Mesenchymal stem cell (in vitro differentiated cells and primary cell): ENCODE measurements at regions not wholly inside any gene's neighbourhood (a gene's known extent, or its start where the extent isn't known, plus 50 kb on each side); places are given as distances from the start of the nearest gene placed in this dataset.
"Not testable (repeated sequence)": the region's sequence is repeated elsewhere in the genome, so short reads cannot be mapped to it uniquely, and the experiment has no call there.

Source experiments
- DNase-seq: peaks from one replicate; pipeline ENCODE4 v3.0.0-alpha.2; 2013
- H2AFZ ChIP-seq: one replicate; pipeline ENCODE4 v1.6.1; 2013; ENCODE audit warnings: low read depth, mild to moderate bottlenecking, control low read depth, inconsistent platforms, low read length, moderate library complexity
- H2AK5ac ChIP-seq: 2 replicates; pipeline ENCODE4 v1.6.1; 2013; ENCODE audit warnings: low read length, moderate library complexity, mild to moderate bottlenecking, inconsistent platforms; ENCODE audit not compliant: severe bottlenecking
- H2BK120ac ChIP-seq: one replicate; pipeline ENCODE4 v1.6.1; 2013; ENCODE audit warnings: low read depth, mild to moderate bottlenecking, inconsistent platforms, low read length, moderate library complexity
- H2BK12ac ChIP-seq, 2 experiments: one replicate each; pipeline ENCODE4 v1.6.1; 2013; ENCODE audit warnings: inconsistent platforms in 2 of 2, low read length in 2 of 2, mild to moderate bottlenecking in 2 of 2, moderate library complexity in 2 of 2, control low read depth in 1 of 2
- H2BK15ac ChIP-seq: one replicate; pipeline ENCODE4 v1.6.1; 2013; ENCODE audit warnings: mild to moderate bottlenecking, low read depth, inconsistent platforms; ENCODE audit not compliant: poor library complexity, severe bottlenecking
- H2BK5ac ChIP-seq: 2 replicates; pipeline ENCODE4 v1.6.1; 2013; ENCODE audit warnings: low read depth, mild to moderate bottlenecking, low read length, control low read depth, inconsistent platforms; ENCODE audit not compliant: poor library complexity, severe bottlenecking
- H3K14ac ChIP-seq, 2 experiments: one replicate each; pipeline ENCODE4 v1.6.1; 2013; ENCODE audit warnings: inconsistent platforms in 2 of 2, low read length in 2 of 2, control low read depth in 1 of 2, mild to moderate bottlenecking in 1 of 2, moderate library complexity in 1 of 2
- H3K18ac ChIP-seq, 2 experiments: one replicate each; pipeline ENCODE4 v1.6.1; 2013; ENCODE audit warnings: inconsistent platforms in 2 of 2, low read length in 2 of 2, control low read depth in 1 of 2, low read depth in 1 of 2, mild to moderate bottlenecking in 1 of 2
- H3K23ac ChIP-seq, 2 experiments: one replicate each; pipeline ENCODE4 v1.6.1; 2013; ENCODE audit warnings: inconsistent platforms in 2 of 2, low read length in 2 of 2, mild to moderate bottlenecking in 2 of 2, moderate library complexity in 2 of 2, control low read depth in 1 of 2
- H3K27ac ChIP-seq: 2 replicates; pipeline ENCODE4 v1.5.1; 2013; ENCODE audit warnings: mild to moderate bottlenecking, moderate library complexity, low read length, control low read depth, inconsistent platforms; ENCODE audit not compliant: poor library complexity, severe bottlenecking
- H3K27me3 ChIP-seq, 2 experiments: 2 replicates each; pipeline versions ENCODE4 v1.6.1 to v1.7.0; 2013; ENCODE audit warnings: low read length in 2 of 2, mild to moderate bottlenecking in 2 of 2, moderate library complexity in 2 of 2, control low read depth in 1 of 2, inconsistent platforms in 1 of 2; ENCODE audit not compliant: control insufficient read depth in 1 of 2, insufficient read depth in 1 of 2
- H3K36me3 ChIP-seq, 2 experiments: 2 replicates each; pipeline versions ENCODE4 v1.6.1 to v1.7.0; 2013; ENCODE audit warnings: low read length in 2 of 2, control low read depth in 1 of 2, inconsistent platforms in 1 of 2, low read depth in 1 of 2, mild to moderate bottlenecking in 1 of 2; ENCODE audit not compliant: insufficient read depth in 2 of 2, control insufficient read depth in 1 of 2
- H3K4ac ChIP-seq, 2 experiments: one replicate each; pipeline ENCODE4 v1.6.1; 2013; ENCODE audit warnings: inconsistent platforms in 2 of 2, low read length in 2 of 2, mild to moderate bottlenecking in 2 of 2, moderate library complexity in 2 of 2, control low read depth in 1 of 2, low read depth in 1 of 2
- H3K4me1 ChIP-seq: 2 replicates; pipeline ENCODE4 v1.6.1; 2013; ENCODE audit warnings: low read depth, low read length, control low read depth; ENCODE audit not compliant: control insufficient read depth, insufficient read depth
- H3K4me2 ChIP-seq: 2 replicates; pipeline ENCODE4 v1.6.1; 2013; ENCODE audit warnings: low read length, mild to moderate bottlenecking, inconsistent platforms; ENCODE audit not compliant: poor library complexity, severe bottlenecking
- H3K4me3 ChIP-seq, 2 experiments: 2 replicates each; pipeline versions ENCODE4 v1.5.1 to v1.7.0; 2013; ENCODE audit warnings: low read length in 2 of 2, mild to moderate bottlenecking in 2 of 2, control low read depth in 1 of 2, low read depth in 1 of 2; ENCODE audit not compliant: insufficient read depth in 1 of 2
- H3K79me1 ChIP-seq: replicated peaks from 2 replicates; pipeline ENCODE4 v1.6.1; 2013; ENCODE audit warnings: mild to moderate bottlenecking, control low read depth, low read length, inconsistent platforms; ENCODE audit not compliant: poor library complexity, severe bottlenecking
- H3K9ac ChIP-seq: 2 replicates; pipeline ENCODE4 v1.7.0; 2013; ENCODE audit warnings: mild to moderate bottlenecking, low read length, moderate library complexity
- H3K9me3 ChIP-seq: 2 replicates; pipeline ENCODE4 v1.7.0; 2013; ENCODE audit warnings: mild to moderate bottlenecking, low read length; ENCODE audit not compliant: control insufficient read depth
- H4K8ac ChIP-seq: one replicate; pipeline ENCODE4 v1.6.1; 2013; ENCODE audit warnings: inconsistent platforms, mild to moderate bottlenecking, low read length, moderate library complexity
- H4K91ac ChIP-seq: one replicate; pipeline ENCODE4 v1.6.1; 2013; ENCODE audit warnings: mild to moderate bottlenecking, low read length, inconsistent platforms
- WGBS: methylation state at CpG from one replicate; pipeline ENCODE4 v1.1.7; 2013; ENCODE audit warnings: mixed read lengths; 5-methylcytosine and 5-hydroxymethylcytosine counted together

GRCh38 chr6:154632119-154632518, 101.1 kb upstream of the SCAF8 start:
- no peak overlapping the region for H2AFZ ChIP-seq
- no peak overlapping the region for H3K23ac ChIP-seq
- H3K27ac ChIP-seq: no peak overlapping the region
- H3K9ac ChIP-seq: no peak overlapping the region
- no peak overlapping the region for H2BK5ac ChIP-seq
- no peak overlapping the region for H2AK5ac ChIP-seq
- H3K9me3 ChIP-seq: peaks cover 4% of the 10 kb centered on the region
- no peak overlapping the region for H2BK120ac ChIP-seq
- H4K8ac ChIP-seq: no peak overlapping the region
- H4K91ac ChIP-seq: no peak overlapping the region
- no peak overlapping the region for H3K14ac ChIP-seq
- H3K4me1 ChIP-seq: no peaks in the 10 kb centered on the region
- no peak overlapping the region for H3K18ac ChIP-seq
- H3K4me2 ChIP-seq: no peak overlapping the region
- no peak overlapping the region for H2BK12ac ChIP-seq
- H3K4ac ChIP-seq: no peak overlapping the region
- no peak for DNase-seq
- H3K79me1 ChIP-seq: no peaks in the 10 kb centered on the region
- no peak overlapping the region for H3K4me3 ChIP-seq
- 85% methylated on average over 2 of the region's 2 CpGs for WGBS
- no peak overlapping the region for H2BK15ac ChIP-seq
- H3K27me3 ChIP-seq: no peaks in the 10 kb centered on the region
- H3K36me3 ChIP-seq: no peaks in the 10 kb centered on the region

- no peak overlapping the region for H2BK5ac ChIP-seq
- H3K36me3 ChIP-seq: no peaks in the 10 kb centered on the region
- H3K27ac ChIP-seq: no peak overlapping the region
- H2AFZ ChIP-seq: no peak overlapping the region
- no peak overlapping the region for H3K4me2 ChIP-seq
- no peak overlapping the region for H2BK12ac ChIP-seq
- WGBS: 95% methylated on average over 4 of the region's 4 CpGs
- H3K23ac ChIP-seq: no peak overlapping the region
- no peak overlapping the region for H2BK15ac ChIP-seq
- H3K27me3 ChIP-seq: no peaks in the 10 kb centered on the region
- no peak overlapping the region for H3K4ac ChIP-seq
- H4K91ac ChIP-seq: no peak overlapping the region
- DNase-seq: no peak
- H3K4me3 ChIP-seq: no peak overlapping the region
- H3K4me1 ChIP-seq: no peaks in the 10 kb centered on the region
- H3K14ac ChIP-seq: no peak overlapping the region
- H4K8ac ChIP-seq: no peak overlapping the region
- no peaks in the 10 kb centered on the region for H3K79me1 ChIP-seq
- peaks cover 4% of the 10 kb centered on the region for H3K9me3 ChIP-seq
- H3K9ac ChIP-seq: no peak overlapping the region
- H2BK120ac ChIP-seq: no peak overlapping the region
- H3K18ac ChIP-seq: no peak overlapping the region
- H2AK5ac ChIP-seq: no peak overlapping the region
These were observed 95.8 kb upstream of the SCAF8 start for GRCh38 chr6:154637392-154637791.

GRCh38 chr6:154638369-154638768, 94.8 kb upstream of the SCAF8 start:
- no peak overlapping the region for H4K91ac ChIP-seq
- WGBS: 85% methylated on average over 3 of the region's 3 CpGs
- no peak overlapping the region for H2AFZ ChIP-seq

GRCh38 chr6:154639196-154639595, 94.0 kb upstream of the SCAF8 start:
- H3K18ac ChIP-seq, H3K27ac ChIP-seq, H4K91ac ChIP-seq, H2AK5ac ChIP-seq, H3K79me1 ChIP-seq, H3K23ac ChIP-seq, DNase-seq, H2AFZ ChIP-seq, H2BK15ac ChIP-seq, H3K4me1 ChIP-seq, H4K8ac ChIP-seq, H3K9ac ChIP-seq, H3K4ac ChIP-seq, H3K27me3 ChIP-seq, H2BK12ac ChIP-seq, H3K4me2 ChIP-seq, H3K36me3 ChIP-seq, H2BK5ac ChIP-seq, H2BK120ac ChIP-seq, H3K14ac ChIP-seq, H3K9me3 ChIP-seq, H3K4me3 ChIP-seq: not testable (repeated sequence)
- 93% methylated on average over 7 of the region's 7 CpGs for WGBS

More at GRCh38 chr6:154638369-154638768, 94.8 kb upstream of the SCAF8 start:
- Histone ChIP-seq H3K23ac (no peak overlapping the region), H3K27ac (no peak overlapping the region), H2BK120ac (no peak overlapping the region), H3K4me2 (no peak overlapping the region), H2BK5ac (no peak overlapping the region), H3K18ac (no peak overlapping the region), H3K9ac (no peak overlapping the region), H2BK12ac (no peak overlapping the region), H3K4me3 (no peak overlapping the region), H3K9me3 (peaks cover under 1% of the 10 kb centered on the region), H3K14ac (no peak overlapping the region), H3K36me3 (no peaks in the 10 kb centered on the region), H4K8ac (no peak overlapping the region), H3K4me1 (no peaks in the 10 kb centered on the region), H2AK5ac (no peak overlapping the region), H2BK15ac (no peak overlapping the region), H3K27me3 (no peaks in the 10 kb centered on the region), H3K79me1 (no peaks in the 10 kb centered on the region), H3K4ac (no peak overlapping the region)
- no peak for DNase-seq
